Mucosa of gallbladder (tissue), 1 donor: ENCODE measurements at regions not wholly inside any gene's neighbourhood (a gene's known extent, or its start where the extent isn't known, plus 50 kb on each side); places are given as distances from the start of the nearest gene placed in this dataset.

ENCODE experiments used
- DNase-seq: peaks from one replicate; pipeline ENCODE4 v3.0.0-alpha.2; 2020; ENCODE audit warnings: low spot score
- donor health status: DM: no; HTN: no; CAD: no.

- DNase-seq, result no peak
Measured at GRCh38 chr14:101045511-101045910, 142.0 kb upstream of the RTL1 start.

GRCh38 chr14:101046071-101046470 is 142.5 kb upstream of the RTL1 start:
- no peak for DNase-seq

- DNase-seq, result no peak
Measured at GRCh38 chr14:101047326-101047725, 143.8 kb upstream of the RTL1 start.

GRCh38 chr14:101048766-101049165 is 145.2 kb upstream of the RTL1 start:
- no peak for DNase-seq

- no peak for DNase-seq
Measured at GRCh38 chr14:101049511-101049910, 146.0 kb upstream of the RTL1 start.

GRCh38 chr14:101049942-101050341 is 146.4 kb upstream of the RTL1 start:
- no peak for DNase-seq

GRCh38 chr14:101050901-101051490 is 147.5 kb upstream of the RTL1 start:
- DNase-seq, result no peak

GRCh38 chr14:101054671-101055070 is 151.1 kb upstream of the RTL1 start:
- no peak for DNase-seq

GRCh38 chr14:101055106-101055662 is 151.7 kb upstream of the RTL1 start:
- DNase-seq, result no peak

GRCh38 chr14:101055776-101056374 is 152.4 kb upstream of the RTL1 start:
- no peak for DNase-seq

- DNase-seq, result no peak
Measured at GRCh38 chr14:101056446-101056845, 152.9 kb upstream of the RTL1 start.

- DNase-seq, result no peak
Measured at GRCh38 chr14:101057394-101057793, 153.9 kb upstream of the RTL1 start.

GRCh38 chr14:101058571-101058970 is 155.0 kb upstream of the RTL1 start:
- no peak for DNase-seq

- DNase-seq, result no peak
Measured at GRCh38 chr14:101060171-101060601, 156.7 kb upstream of the RTL1 start.

GRCh38 chr14:101061411-101062064 is 158.0 kb upstream of the RTL1 start:
- no peak for DNase-seq

GRCh38 chr14:101062065-101062450 is 158.5 kb upstream of the RTL1 start:
- DNase-seq, result no peak

- no peak for DNase-seq
Measured at GRCh38 chr14:101062601-101063000, 159.1 kb upstream of the RTL1 start.

- DNase-seq, result no peak
Measured at GRCh38 chr14:101063121-101063520, 159.6 kb upstream of the RTL1 start.

GRCh38 chr14:101064121-101064661 is 160.7 kb upstream of the RTL1 start:
- DNase-seq, result no peak

- no peak for DNase-seq
Measured at GRCh38 chr14:101064718-101065117, 161.2 kb upstream of the RTL1 start.

GRCh38 chr14:101065246-101065645 is 161.7 kb upstream of the RTL1 start:
- DNase-seq, result no peak
